GDM1 (cell line): ENCODE measurements at regions not wholly inside any gene's neighbourhood (a gene's known extent, or its start where the extent isn't known, plus 50 kb on each side); places are given as distances from the start of the nearest gene placed in this dataset.

Experiments used
- DNase-seq: peaks from one replicate; lab custom pipeline; 2025; lab: John Stamatoyannopoulos, UW

DNA sequence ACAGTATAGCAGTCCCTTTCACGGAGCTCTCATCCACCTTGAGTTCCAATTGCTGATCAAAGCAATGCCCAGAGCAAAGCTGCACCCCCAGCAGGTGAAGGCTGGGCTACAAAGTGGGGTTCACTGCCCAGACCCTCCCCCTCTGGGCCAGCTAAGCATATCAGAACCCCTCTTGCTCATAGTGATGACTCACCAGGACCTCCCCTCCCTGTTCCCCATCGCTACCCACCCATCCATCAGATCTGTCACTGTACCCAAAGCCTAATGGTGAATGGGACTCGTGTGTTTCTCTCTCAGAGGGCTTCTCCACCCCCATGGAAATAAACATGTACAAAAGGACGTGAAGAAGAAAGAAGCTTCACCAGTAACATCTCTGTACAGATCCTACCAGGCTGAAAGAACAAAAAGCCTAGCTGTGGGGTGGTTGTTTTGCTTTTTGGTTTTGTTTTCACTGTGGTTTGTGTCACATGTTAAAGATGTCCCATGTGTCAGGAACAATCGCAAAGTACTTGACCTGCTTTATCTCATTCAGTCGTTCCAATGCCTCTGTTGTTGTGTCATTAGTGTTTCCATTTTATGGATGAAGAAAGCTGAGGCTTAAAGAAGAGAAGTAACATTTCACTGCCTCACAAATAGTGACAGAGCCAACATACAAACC, 518.5 kb downstream of the CD83 start:
- DNase-seq, result no peak

DNA sequence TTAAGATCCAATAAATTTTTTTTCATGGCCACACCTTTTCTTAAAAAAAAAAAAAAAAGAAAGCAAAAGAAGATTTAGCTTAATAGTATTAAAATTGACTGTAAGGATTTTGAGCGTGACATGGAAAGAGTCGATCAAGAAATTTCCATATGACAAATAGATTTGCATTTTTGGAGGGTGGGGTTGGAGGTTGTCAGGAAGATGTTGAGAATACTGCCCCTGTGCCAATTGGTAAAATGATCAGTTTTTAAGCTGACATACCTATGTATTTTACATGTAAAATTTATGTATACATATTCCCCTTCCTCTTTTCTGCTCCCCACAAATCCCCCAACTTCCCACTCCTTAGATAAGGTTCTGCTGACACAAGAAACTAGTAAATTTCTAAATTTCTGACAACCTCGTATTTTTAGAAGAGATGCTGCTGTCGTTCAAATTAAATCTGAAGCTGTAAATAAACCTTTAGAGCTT, 520.9 kb downstream of the CD83 start:
- DNase-seq, result peak; percentile 15

DNA sequence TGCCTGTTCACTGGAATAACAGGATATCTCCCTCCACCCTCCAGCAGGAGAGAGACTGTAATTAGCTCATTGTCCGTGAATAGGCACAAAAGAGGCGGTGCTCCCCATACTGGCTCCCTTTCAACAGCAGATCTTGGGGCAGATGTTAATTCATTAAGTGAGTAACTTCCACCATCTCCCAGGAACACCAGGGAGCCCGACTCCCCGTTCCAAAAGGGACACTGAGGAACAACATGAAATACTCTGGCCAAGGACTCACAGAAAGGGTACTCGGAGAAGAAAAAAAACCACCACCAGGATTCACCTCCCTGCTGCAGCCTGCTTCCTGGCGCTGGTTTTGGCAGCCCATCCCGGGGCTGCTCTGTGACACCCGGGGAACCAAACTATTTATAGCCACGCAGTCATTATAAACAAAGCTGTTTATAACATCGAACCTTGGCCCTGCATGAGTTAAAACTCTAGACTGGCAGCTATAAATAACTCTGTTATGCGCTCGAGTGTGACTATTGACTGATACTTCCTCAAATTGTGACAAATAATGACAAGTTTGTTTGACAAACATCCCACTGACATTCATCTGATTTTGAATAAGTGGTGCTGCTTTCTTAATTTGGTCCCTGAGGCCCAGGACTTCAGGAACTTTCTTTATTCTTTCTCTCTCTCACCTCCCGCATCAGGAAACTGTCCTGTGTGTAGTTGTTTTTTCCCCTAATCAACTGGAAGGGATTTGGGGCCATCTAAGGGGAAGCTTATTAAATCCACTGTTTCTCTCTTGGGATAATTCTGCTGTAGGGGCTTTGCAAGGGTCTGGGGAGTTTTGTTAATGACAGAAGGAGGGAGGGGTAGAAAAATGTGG, 521.6 kb downstream of the CD83 start:
- no peak for DNase-seq

DNA sequence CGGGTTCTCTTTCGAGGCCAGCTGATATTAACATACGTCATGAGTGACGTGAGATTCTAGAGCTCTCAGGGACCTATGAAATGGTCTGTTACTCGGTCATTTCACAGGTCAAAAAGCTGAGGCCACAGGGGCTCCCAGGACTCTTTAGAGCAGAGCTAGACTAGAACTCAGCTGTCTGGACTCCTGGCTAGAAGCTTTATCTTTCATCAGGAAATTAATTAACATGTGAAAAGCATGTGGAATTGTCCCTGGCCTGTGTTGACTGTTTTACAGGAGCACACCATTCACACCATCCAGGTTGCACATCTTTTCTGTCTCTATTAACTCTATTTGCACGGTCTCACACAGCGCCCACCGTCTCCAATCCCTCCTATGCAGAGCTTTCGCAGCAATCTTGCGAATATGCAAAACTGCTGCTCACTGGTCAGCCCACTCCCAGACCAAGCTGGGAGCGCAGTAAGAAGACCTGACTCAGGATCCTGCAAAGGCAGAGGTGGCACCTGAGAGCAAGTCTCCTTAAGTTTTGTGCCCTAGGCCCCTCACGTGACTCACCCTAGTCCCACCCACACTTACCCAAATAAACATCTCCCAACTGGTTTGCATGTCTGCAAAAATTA, 522.5 kb downstream of the CD83 start:
- no peak for DNase-seq

DNA sequence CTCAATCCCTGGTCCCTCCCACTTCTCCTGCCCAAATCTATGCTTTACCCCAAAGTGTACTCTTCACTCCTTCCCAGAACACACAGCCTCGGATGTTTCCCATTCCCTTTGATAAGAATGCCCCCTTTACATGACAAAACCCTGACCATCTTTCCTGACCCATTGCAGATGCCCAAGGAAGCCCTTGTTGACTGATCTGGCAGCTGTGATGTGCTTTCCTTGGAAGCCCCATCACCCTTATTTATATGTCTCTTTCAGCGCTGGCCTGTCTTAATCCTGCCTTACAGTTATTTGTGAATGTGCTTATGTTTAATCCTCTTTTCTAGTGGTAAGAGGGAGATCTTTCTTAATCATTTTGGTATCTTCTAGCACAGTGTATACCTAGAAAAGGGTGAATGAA, 523.1 kb downstream of the CD83 start:
- no peak for DNase-seq

DNA sequence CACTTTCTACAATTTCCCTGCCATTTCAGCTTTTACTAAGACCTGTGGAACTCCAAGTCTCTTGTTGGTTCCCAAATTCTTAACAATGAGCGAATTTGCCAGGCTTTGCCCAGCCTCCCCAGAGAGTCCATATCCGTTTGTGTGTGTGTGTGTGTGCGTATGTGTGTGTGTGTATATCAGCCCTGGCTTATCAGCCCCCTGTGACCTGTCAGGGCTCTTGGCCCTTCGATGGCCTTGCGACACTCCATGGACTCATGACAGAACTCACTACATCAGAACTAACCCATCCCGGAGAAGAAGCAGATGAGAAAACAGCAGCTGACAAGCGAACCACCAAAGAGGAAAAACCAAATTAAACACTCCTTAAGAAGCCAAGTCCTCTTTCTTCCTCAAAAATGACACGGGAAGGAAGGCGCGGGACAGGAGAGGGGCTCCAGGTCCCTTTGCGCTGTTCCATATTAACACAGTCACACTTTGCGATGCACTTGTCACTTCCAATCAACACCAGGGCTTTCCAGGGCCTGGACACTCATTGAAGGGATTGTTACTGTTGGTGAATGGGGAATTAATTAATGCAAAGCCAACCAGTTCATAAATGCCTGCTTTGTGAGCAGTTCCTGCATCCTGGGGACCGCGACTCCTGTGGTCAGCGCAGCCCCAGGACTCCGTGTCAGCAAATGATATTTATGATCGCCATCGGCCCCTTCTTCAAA, 524.0 kb downstream of the CD83 start:
- DNase-seq, result no peak

DNA sequence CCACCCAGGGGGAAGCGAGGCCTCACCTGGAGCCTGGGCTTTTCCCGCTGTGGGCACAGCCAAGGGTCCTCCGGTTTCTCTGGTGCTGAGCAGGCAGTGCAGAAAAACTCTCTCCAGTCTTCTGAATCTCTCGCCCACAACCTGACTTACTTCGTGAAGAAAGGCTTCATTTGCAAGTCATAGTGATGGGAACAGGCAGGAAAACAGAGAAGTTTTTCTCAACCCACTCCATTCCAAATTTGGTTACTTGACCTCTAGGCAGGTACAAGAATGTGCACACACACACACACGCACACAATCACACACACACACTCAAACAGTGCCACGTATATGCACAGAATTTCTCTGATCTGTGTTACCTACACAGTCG, 524.5 kb downstream of the CD83 start:
- DNase-seq, result no peak

DNA sequence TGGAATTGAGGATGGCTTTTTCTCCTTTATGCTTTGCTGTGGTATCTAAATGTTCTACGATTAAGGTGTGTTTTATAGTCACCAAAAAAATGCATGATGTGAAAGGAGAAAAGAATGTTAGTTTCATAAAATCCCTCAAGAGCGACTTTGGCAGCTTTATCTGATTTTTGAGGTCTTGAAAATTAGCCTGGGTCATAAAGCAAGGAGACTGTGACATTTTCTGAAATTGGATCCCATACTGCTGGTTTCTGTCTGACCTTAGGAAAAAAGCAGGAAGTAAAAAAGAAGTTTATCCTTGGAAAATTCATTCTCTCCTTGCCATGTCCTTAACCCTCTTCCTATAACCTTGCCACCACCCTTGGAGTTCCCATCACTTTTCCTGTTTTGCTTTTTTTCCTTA, 525.3 kb downstream of the CD83 start:
- DNase-seq, result no peak

DNA sequence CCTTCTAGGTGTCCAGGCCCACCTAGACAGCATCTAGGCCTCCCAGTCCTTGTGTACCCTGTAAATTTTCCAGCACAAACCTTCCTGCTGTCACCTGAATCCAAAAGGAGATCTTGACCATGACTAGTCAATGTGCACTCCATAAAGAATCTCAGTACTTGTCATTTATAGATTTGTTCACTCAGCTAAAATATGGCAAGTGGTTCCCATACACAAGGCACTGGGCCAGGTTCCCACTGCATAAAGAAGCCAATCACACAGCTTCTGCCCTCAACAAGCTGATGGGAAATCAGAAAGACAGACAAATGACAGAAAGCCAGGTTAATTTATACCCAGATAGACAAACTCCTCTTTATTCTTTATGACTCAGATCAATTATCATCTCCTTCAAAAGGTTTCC, 526.8 kb downstream of the CD83 start:
- no peak for DNase-seq

DNA sequence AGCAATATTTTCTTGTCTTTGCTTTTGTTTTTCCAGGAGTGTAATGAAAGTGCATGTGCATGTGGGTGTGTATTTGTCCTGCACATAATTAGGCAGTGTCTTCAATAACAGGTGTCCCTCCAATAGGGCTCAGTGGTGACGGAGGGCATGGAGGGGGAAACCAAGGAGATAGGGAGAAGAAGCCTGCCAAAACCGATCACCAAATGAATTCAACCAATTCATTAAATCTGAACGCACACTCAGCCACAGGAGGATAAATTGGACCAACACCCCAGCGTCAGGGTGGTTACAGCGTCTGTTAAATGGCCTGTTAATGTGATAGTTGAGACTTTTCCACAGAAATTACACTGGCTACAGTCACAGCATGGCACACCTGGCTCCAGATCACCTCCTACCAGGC, 527.6 kb downstream of the CD83 start:
- no peak for DNase-seq

DNA sequence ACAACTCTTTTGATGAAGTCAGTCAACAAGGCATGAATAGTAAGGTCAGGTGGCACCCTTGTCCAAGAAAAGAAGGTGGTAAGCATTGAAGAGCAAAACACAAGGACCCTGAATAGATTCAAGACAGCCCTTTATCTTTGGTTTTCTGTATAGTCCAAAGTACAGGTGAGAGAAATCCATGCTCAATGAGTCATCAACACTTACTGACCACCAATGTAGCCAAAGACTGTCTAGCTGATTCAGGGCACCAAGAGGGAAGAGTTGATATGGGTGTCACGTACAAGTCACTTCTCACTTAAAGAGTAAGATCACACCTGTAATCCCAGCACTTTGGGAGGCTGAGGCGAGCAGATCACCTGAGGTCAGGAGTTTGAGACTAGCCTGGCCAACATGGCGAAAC, 528.3 kb downstream of the CD83 start:
- DNase-seq, result no peak

DNA sequence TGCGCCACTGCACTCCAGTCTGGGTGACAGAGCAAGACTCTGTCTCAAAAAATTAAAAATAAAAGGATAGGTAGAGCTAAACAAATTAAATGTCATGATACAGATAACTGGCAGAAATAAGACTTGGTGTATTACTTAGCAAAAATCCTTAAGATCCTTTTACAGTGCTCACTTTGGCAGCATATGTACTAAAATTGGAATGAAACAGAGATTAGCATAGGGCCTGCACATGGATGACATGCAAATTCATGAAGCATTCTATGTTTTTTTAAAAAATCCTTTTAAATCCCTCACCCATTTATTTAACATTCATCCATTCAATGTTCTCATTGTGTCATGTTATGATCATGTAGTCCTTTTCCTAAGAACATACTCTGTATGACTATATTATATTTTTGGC, 528.8 kb downstream of the CD83 start:
- no peak for DNase-seq

DNA sequence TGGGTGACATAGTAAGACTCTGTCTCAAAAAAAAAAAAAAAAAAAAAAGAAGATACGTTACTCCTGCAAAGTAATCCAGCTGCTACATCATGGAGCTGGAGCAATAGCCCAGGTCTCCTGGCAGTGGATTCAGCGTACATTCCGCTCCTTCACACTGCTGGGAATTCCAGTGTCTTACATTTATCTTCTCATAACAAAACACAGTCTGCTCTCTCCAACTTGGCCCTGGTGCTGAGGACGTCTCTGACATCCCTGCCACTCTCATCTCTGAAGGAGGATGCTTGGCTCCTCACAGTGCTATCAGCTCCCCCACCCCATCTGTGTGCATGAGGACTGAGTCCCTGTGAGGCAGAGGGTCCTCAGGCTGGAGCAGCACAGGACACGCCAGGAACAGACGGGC, 529.8 kb downstream of the CD83 start:
- DNase-seq, result no peak

DNA sequence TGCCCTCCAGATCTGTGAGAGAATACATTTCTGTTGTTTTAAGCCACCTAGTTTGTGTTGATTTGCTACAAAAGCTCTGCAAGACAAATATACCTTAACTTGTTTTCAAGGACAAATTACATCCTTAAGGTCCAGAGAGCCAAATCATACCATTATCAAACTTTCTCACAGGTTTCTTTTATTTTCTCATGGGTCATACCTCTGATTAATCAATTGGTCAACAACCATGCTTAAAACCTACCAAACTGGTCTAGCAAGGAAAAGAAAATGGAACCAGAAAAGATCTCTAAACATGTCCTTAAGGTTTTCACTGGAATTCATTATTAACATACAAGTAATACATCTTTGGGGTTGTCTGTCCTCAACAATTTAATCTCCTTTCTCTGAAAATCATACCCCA, 535.0 kb downstream of the CD83 start:
- DNase-seq, result no peak

DNA sequence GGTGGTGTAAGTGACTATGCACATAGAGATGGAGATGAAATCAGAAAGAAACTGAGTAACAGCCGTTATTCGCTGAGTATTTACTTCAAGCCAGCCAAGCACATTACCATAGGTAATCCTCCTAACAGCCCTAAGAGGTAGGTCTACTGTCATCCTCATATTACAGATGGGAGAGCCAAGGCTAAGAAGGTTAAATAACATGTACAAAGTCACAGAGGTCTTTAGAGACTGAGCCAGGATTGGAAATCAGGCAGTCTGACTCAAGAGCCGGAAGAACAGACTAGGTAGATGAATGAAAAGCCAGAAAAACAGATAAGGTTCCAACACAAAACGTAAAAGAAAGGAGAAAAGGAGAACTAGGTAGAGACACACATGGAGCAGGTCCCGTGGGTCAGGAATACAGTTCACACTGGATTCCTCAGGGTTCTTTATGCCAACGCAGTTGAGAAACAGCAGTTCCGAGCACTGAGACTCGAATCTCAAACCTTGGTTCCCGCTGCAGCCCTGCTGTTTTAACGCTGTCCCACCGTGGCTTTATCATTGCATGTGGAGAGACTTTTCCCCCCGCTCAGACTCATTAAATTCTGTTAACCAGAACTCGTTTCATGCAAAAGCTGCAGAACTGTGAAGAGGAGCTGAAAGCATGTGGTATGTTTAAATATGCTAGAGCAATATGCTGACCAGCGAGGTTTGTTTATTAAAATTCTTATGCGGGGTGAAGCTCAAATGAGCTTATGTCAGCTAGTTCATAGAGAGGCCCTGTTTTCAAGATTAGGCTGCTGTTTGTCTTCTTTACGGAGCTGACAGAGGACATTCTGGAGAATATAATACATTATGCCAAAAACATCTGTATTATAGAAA, 537.9 kb downstream of the CD83 start:
- no peak for DNase-seq

DNA sequence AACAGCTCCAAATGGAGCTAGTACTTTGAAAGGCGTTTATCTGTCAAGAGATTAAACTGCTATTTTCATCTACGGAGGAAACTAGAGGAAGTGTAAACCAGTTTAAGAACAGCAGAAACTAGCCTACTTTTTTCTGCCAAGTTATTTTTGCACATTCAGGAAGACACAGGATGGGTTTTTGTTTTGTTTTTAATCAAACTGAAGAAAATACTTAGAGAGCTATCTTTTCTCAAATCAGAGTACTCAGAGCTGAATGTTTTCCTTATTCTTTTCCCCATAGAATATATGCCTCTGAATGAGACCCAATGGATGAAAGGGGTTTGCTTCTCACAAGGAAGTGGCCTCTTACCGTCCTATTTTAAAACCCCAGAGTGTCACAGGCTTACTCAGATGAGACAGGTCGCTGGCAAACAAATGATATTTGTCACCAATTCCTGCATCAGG, 538.5 kb downstream of the CD83 start:
- DNase-seq, result no peak

DNA sequence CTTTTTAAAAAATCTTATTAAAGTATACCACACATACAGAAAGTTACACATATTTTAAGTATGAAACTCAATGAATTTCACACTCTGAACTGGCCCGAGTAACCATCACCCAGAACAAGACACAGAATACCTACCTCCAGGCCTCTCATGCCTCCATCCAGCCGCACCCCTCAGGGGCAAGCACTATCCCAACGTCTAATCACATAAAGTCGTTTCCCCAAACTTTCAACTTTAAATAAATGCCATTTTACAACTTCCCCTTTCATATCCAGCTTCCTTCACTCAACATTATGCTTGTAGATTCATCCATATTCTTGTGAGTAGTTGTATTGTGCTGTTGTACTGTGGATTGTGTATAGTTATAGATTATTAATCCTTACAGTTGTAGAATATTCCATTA, 539.1 kb downstream of the CD83 start:
- DNase-seq, result peak; percentile 42

DNA sequence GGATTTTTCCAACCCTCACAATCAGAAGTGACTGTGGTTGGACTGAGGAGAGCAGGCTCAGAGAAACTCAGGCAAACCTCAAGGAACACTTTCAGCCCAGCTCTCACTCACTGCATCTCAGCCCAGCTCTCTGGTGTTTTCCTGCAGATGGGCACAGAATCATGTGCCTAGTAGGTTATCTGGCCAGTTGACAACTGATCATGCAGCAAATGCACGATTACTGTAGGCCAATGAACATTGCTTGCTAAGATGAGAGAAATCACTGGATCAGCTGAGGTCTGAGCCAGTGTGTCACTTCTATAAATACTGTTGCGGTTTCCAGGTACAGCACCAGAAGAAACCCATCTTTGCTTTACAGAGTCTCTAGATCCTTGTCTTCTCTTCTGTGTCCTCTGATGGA, 540.5 kb downstream of the CD83 start:
- no peak for DNase-seq

DNA sequence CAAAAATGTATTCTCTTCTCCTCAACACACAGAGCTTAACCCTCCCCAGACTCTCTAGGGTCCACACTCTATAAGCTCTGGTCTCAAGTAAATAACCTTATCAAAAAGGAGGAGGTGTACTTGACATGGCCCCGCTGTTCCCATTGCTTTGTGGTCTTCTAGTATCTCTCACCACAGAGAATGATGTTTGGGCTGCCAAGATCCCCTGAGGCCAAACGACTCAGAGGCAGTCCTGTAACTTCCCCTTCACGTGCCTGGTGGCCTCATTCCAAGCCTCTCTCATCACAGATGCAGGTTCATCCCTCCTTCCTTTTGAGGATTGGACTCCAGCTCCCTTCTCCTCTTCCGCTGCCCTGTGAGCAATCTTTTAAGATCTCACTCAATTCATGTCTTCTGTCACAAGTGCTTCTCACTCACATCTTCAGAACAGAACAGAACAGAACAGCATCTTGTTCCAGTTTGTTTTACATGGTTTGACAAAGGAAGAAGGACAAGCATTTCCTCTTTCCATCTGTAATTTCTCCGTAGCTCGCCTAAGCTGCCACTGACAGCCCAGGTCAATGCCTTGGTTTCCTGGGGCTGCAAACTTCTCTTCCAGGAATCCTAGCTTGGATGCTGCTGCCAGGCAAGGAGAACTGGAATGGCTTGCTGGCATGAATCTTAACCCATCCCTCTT, 541.5 kb downstream of the CD83 start:
- DNase-seq, result peak; percentile 73

DNA sequence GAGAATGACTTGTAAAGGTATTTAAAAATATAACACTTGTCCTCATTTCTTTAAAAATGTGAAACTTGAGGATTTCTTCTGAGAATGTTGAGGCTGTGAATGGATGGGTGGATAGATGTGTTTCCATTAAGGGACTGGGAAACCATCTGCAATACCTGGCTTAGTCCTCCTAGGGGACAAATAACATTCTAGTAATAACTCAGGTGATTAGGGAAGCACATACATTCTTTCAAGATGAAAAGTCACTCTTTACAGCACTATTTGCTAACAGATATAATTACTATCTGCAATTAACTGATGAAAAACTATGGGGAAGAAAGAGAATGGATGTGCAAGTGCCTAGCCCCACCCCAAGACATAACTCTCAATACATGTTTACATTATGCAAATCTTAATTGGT, 542.3 kb downstream of the CD83 start:
- no peak for DNase-seq
